CD14-positive monocyte (primary cell): ENCODE measurements at regions not wholly inside any gene's neighbourhood (a gene's known extent, or its start where the extent isn't known, plus 50 kb on each side); places are given as distances from the start of the nearest gene placed in this dataset.

ENCODE experiments used
- DNase-seq, 3 donors: peaks; one replicate each; pipeline ENCODE4 v3.0.0-alpha.2; 2011 to 2022
- H2AFZ ChIP-seq: 2 replicates; pipeline ENCODE4 v1.6.0; 2012; ENCODE audit warnings: mild to moderate bottlenecking, low read depth, low read length, inconsistent platforms; ENCODE audit not compliant: insufficient read depth, poor library complexity, severe bottlenecking
- H3K27ac ChIP-seq, 2 donors: 1 replicate in 1 of 2; 2 replicates in 1 of 2; pipeline ENCODE4 v1.5.1; 2012 to 2013; ENCODE audit warnings: low read length in 2 of 2, control low read depth in 1 of 2, inconsistent platforms in 1 of 2, low read depth in 1 of 2, mild to moderate bottlenecking in 1 of 2
- H3K27me3 ChIP-seq, 2 donors: one replicate each; pipeline versions ENCODE4 v1.6.0 to v1.6.1; 2011 to 2013; ENCODE audit warnings: low read length in 2 of 2; ENCODE audit not compliant: control insufficient read depth in 2 of 2, insufficient read depth in 2 of 2
- H3K36me3 ChIP-seq, 2 donors: replicated peaks in 1 of 2; 1 replicate in 1 of 2; 2 replicates in 1 of 2; pipeline versions ENCODE4 v1.5.1 to v1.6.1; 2012 to 2013; ENCODE audit warnings: low read length in 2 of 2, control low read depth in 1 of 2, inconsistent platforms in 1 of 2, mild to moderate bottlenecking in 1 of 2; ENCODE audit not compliant: insufficient read depth in 2 of 2, control insufficient read depth in 1 of 2
- H3K4me1 ChIP-seq, 2 donors: 1 replicate in 1 of 2; 2 replicates in 1 of 2; pipeline versions ENCODE4 v1.5.1 to v1.6.1; 2012 to 2013; ENCODE audit warnings: low read length in 2 of 2, control low read depth in 1 of 2, inconsistent platforms in 1 of 2, mild to moderate bottlenecking in 1 of 2, moderate library complexity in 1 of 2; ENCODE audit not compliant: insufficient read depth in 2 of 2, control insufficient read depth in 1 of 2
- H3K4me2 ChIP-seq: replicated peaks from 2 replicates; pipeline ENCODE3; 2012; ENCODE audit warnings: low read length, moderate library complexity, mild to moderate bottlenecking; ENCODE audit not compliant: poor library complexity, severe bottlenecking; ENCODE audit errors: extremely low read depth
- H3K4me3 ChIP-seq, 3 experiments: fragments of 200-600 bp in 1 of 3; sonication (generic) in 1 of 3; replicated peaks in 1 of 3; 1 replicate in 2 of 3; 2 replicates in 1 of 3; pipeline ENCODE4 v1.5.1; 2011 to 2013; ENCODE audit warnings: low read length in 3 of 3, mild to moderate bottlenecking in 3 of 3, control low read depth in 2 of 3, low read depth in 2 of 3, inconsistent platforms in 1 of 3, moderate library complexity in 1 of 3
- H3K79me2 ChIP-seq: 2 replicates; pipeline ENCODE4 v1.6.0; 2012; ENCODE audit warnings: mild to moderate bottlenecking, control low read depth, inconsistent platforms, low read length, moderate library complexity; ENCODE audit not compliant: insufficient read depth
- H3K9ac ChIP-seq: 2 replicates; pipeline ENCODE4 v1.6.0; 2017; ENCODE audit warnings: low read length, mild to moderate bottlenecking; ENCODE audit not compliant: insufficient read depth, poor library complexity, severe bottlenecking
- H3K9me3 ChIP-seq, 2 donors: replicated peaks in 1 of 2; 1 replicate in 1 of 2; 2 replicates in 1 of 2; pipeline versions ENCODE4 v1.5.1 to v1.6.1; 2012 to 2013; ENCODE audit warnings: low read length in 2 of 2, control low read depth in 1 of 2; ENCODE audit not compliant: control insufficient read depth in 1 of 2, insufficient read depth in 1 of 2
- H4K20me1 ChIP-seq: 2 replicates; pipeline ENCODE4 v1.6.0; 2012; ENCODE audit warnings: mild to moderate bottlenecking, low read length, control low read depth, moderate library complexity; ENCODE audit not compliant: insufficient read depth
- H3K27ac Mint-ChIP-seq, 7 donors: one replicate each; pipeline ENCODE4 v1.8.0; 2020; ENCODE audit warnings: mild to moderate bottlenecking in 7 of 7, mixed read lengths in 7 of 7, moderate library complexity in 6 of 7, inconsistent platforms in 2 of 7
- H3K27me3 Mint-ChIP-seq, 3 donors: one replicate each; pipeline ENCODE4 v1.8.0; 2021 to 2022; ENCODE audit warnings: low read depth in 3 of 3, mild to moderate bottlenecking in 3 of 3, mixed read lengths in 3 of 3, moderate library complexity in 3 of 3, inconsistent platforms in 1 of 3
- H3K36me3 Mint-ChIP-seq, 2 donors: one replicate each; pipeline ENCODE4 v1.8.0; 2020; ENCODE audit warnings: mixed read lengths in 2 of 2, inconsistent platforms in 1 of 2, mild to moderate bottlenecking in 1 of 2
- H3K4me1 Mint-ChIP-seq: one replicate; pipeline ENCODE4 v1.8.0; 2020; ENCODE audit warnings: mild to moderate bottlenecking, mixed read lengths
- H3K4me3 Mint-ChIP-seq, 2 donors: one replicate each; pipeline ENCODE4 v1.8.0; 2020; ENCODE audit warnings: mild to moderate bottlenecking in 2 of 2, mixed read lengths in 2 of 2, moderate library complexity in 1 of 2
- H3K9me3 Mint-ChIP-seq, 7 donors: one replicate each; pipeline ENCODE4 v1.8.0; 2020 to 2022; ENCODE audit warnings: mixed read lengths in 7 of 7, mild to moderate bottlenecking in 6 of 7, moderate library complexity in 6 of 7, inconsistent platforms in 2 of 7
- WGBS: methylation state at CpG from one replicate; pipeline ENCODE4 v1.1.5; 2013; ENCODE audit warnings: missing lambda C conversion rate; ENCODE audit not compliant: insufficient coverage; 5-methylcytosine and 5-hydroxymethylcytosine counted together
- intact Hi-C, 2 donors: fragments of 100-400 bp; cut with micrococcal nuclease; formaldehyde crosslinking; loops; one replicate each; pipeline versions ENCODE4 v1.15.0 to v1.15.1; 2023
- TF ChIP-seq, protein P1 (sequence below): fragments of 200-600 bp; IDR thresholded peaks from one replicate; pipeline ENCODE4 v1.8.0; 2022; ENCODE audit warnings: antibody characterized with exemption, mild to moderate bottlenecking

DNA sequence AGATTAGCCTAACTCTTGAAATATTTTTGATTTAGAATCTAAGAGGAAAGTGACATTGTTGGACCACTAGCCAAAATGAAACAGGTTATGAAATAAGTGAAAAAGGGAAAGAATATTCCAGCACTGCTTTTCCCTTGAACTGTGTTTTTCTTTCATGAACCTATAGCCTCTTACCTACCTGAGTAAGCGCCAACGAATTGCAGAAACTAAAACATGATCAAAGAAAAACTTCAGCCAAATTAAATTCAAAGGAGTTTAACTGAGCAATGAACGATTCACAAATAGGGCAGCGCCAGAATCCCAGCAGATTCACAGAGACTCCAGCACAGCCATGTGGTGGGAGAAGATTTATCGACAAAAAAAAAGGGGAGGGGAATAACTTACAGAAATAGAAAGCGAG is 518.6 kb downstream of the PIK3C3 start:
- intact Hi-C loops, result no loop called here

DNA sequence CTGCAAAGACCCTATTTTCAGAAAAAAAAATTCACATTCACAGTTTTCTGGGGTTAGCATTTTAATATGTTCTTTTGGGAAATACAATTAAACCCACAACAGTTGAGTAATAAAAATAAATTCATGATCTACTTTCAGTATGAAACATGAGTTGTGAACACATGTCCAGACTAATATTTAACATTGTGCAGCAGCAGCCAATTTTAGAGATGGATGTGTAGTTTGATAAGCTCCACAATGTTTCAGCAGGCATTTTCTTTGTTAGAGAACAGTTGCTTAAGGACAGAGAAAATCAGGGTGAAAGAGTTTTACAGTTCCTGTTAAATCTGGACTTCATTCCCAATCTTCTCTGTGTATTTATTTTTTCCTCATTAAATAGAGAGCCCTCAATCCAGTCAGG is 519.5 kb downstream of the PIK3C3 start:
- Histone ChIP-seq H3K4me1 (no peaks in the 10 kb centered on the region), H3K9me3 (no peaks in the 10 kb centered on the region), H3K4me2 (no peak overlapping the region), H4K20me1 (no peaks in the 10 kb centered on the region), H3K4me3 (no peak overlapping the region), H3K27me3 (no peaks in the 10 kb centered on the region), H2AFZ (no peak overlapping the region), H3K27ac (no peak overlapping the region), H3K36me3 (no peaks in the 10 kb centered on the region), H3K9ac (no peak overlapping the region), H3K79me2 (no peaks in the 10 kb centered on the region)
- TF ChIP-seq, protein P1, sequence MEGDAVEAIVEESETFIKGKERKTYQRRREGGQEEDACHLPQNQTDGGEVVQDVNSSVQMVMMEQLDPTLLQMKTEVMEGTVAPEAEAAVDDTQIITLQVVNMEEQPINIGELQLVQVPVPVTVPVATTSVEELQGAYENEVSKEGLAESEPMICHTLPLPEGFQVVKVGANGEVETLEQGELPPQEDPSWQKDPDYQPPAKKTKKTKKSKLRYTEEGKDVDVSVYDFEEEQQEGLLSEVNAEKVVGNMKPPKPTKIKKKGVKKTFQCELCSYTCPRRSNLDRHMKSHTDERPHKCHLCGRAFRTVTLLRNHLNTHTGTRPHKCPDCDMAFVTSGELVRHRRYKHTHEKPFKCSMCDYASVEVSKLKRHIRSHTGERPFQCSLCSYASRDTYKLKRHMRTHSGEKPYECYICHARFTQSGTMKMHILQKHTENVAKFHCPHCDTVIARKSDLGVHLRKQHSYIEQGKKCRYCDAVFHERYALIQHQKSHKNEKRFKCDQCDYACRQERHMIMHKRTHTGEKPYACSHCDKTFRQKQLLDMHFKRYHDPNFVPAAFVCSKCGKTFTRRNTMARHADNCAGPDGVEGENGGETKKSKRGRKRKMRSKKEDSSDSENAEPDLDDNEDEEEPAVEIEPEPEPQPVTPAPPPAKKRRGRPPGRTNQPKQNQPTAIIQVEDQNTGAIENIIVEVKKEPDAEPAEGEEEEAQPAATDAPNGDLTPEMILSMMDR, result no peak
- H3K4me3 Mint-ChIP-seq, result no peak overlapping the region
- H3K9me3 Mint-ChIP-seq, result peaks cover 0 to 6% (median 0%) of the 10 kb centered on the region in 7 donors
- H3K36me3 Mint-ChIP-seq, result no peaks in the 10 kb centered on the region
- intact Hi-C loops, result no loop called here
- no peak overlapping the region for H3K27ac Mint-ChIP-seq
- no peaks in the 10 kb centered on the region for H3K4me1 Mint-ChIP-seq
- DNase-seq, result no peak
- H3K27me3 Mint-ChIP-seq, result peaks cover 0 to 4% (median 2%) of the 10 kb centered on the region in 3 donors

More for the DNA sequence above, 518.6 kb downstream of the PIK3C3 start:
- Histone ChIP-seq H4K20me1 (no peaks in the 10 kb centered on the region), H3K9me3 (no peaks in the 10 kb centered on the region), H3K36me3 (no peaks in the 10 kb centered on the region), H2AFZ (no peak overlapping the region), H3K79me2 (no peaks in the 10 kb centered on the region), H3K27ac (no peak overlapping the region), H3K4me3 (no peak overlapping the region), H3K4me1 (no peaks in the 10 kb centered on the region), H3K9ac (no peak overlapping the region), H3K27me3 (no peaks in the 10 kb centered on the region), H3K4me2 (no peak overlapping the region)
- H3K9me3 Mint-ChIP-seq, result peaks cover 0 to 6% (median 0%) of the 10 kb centered on the region in 7 donors
- H3K27ac Mint-ChIP-seq, result no peak overlapping the region
- no peaks in the 10 kb centered on the region for H3K36me3 Mint-ChIP-seq
- H3K4me1 Mint-ChIP-seq, result no peaks in the 10 kb centered on the region
- H3K27me3 Mint-ChIP-seq, result peaks cover 0 to 4% (median 2%) of the 10 kb centered on the region in 3 donors
- TF ChIP-seq, protein P1, result no peak
- WGBS, result 79% methylated on average over 3 of the region's 6 CpGs
- no peak overlapping the region for H3K4me3 Mint-ChIP-seq
- no peak for DNase-seq
